K562 (cell line): ENCODE measurements at regions not wholly inside any gene's neighbourhood (a gene's known extent, or its start where the extent isn't known, plus 50 kb on each side); places are given as distances from the start of the nearest gene placed in this dataset.

Source experiments
- ATAC-seq: fragments of 200-7000 bp; cut with Tn5 transposase; 3 replicates; pipeline ENCODE4 v1.9.1; 2020; ENCODE audit warnings: moderate library complexity
- BruUV-seq: library from RNA; stranded (reverse); fragments of 400-500 nt; replicated peaks from 2 replicates; lab custom pipeline; 2021; lab: Mats Ljungman, UMichigan
- CTCF ChIA-PET: fragments of 300-600 bp; formaldehyde crosslinking; extraction: SDS; loops from one replicate; lab custom pipeline; 2021; ENCODE audit warnings: low intra/inter-chr PET ratio; lab: Yijun Ruan, JAX
- POLR2A ChIA-PET: fragments of 300-600, 350-650 bp; sonication (Branson Sonifier 250); formaldehyde crosslinking; extraction: SDS; loops from one replicate; lab custom pipeline; 2021; ENCODE audit warnings: antibody characterized with exemption, inconsistent platforms; lab: Yijun Ruan, JAX
- DNase-seq, 4 experiments: peaks; one replicate each; pipeline versions ENCODE4 v3.0.0 to v3.0.0-alpha.2; 2011 to 2018; ENCODE audit warnings: low spot score in 3 of 4, mixed read lengths in 3 of 4; ENCODE audit errors: extremely low read depth in 1 of 4
- FAIRE-seq: peaks from 2 replicates; lab custom pipeline; 2011; peaks lifted over from hg19 to GRCh38; lab: Jason Lieb, UNC
- H2AFZ ChIP-seq: 2 replicates; pipeline ENCODE4 v1.6.0; 2011; ENCODE audit warnings: low read depth, low read length, control low read depth, inconsistent platforms
- H3K27ac ChIP-seq: fragments of 200-600 bp; 3 replicates; pipeline ENCODE4 v1.8.0; 2011; ENCODE audit warnings: low read depth, mild to moderate bottlenecking, control low read depth, inconsistent platforms, low read length, moderate library complexity, mixed read lengths; ENCODE audit errors: extremely low read depth
- H3K27me3 ChIP-seq, 2 experiments: fragments of 300-600 bp in 1 of 2; 2 replicates in 1 of 2; 3 replicates in 1 of 2; pipeline versions ENCODE4 v1.6.0 to v1.8.0; 2011; ENCODE audit warnings: inconsistent platforms in 2 of 2, low read length in 2 of 2, mild to moderate bottlenecking in 1 of 2, mixed read lengths in 1 of 2, moderate library complexity in 1 of 2; ENCODE audit not compliant: control insufficient read depth in 2 of 2, insufficient read depth in 2 of 2
- H3K36me3 ChIP-seq: fragments of 300-600 bp; 3 replicates; pipeline ENCODE4 v1.8.0; 2011; ENCODE audit warnings: mild to moderate bottlenecking, low read length, inconsistent platforms; ENCODE audit not compliant: control insufficient read depth, insufficient read depth
- H3K4me1 ChIP-seq, 2 experiments: fragments of 200-600 bp in 1 of 2; replicated peaks in 1 of 2; 2 replicates in 1 of 2; 3 replicates in 1 of 2; pipeline versions ENCODE4 v1.5.1 to v1.8.0; 2011; ENCODE audit warnings: inconsistent platforms in 2 of 2, low read length in 2 of 2, mild to moderate bottlenecking in 1 of 2, mixed read lengths in 1 of 2, moderate library complexity in 1 of 2; ENCODE audit not compliant: control insufficient read depth in 2 of 2, insufficient read depth in 2 of 2
- H3K4me2 ChIP-seq: 2 replicates; pipeline ENCODE4 v1.6.1; 2011; ENCODE audit warnings: low read length, control low read depth, inconsistent platforms, mixed read lengths; ENCODE audit not compliant: insufficient read depth
- H3K4me3 ChIP-seq: fragments of 200-600 bp; sonication (generic), shearing (Covaris generic); 2 replicates; pipeline ENCODE4 v1.5.1; 2016; ENCODE audit warnings: control low read depth, inconsistent platforms
- H3K79me2 ChIP-seq: fragments of 200-600 bp; 3 replicates; pipeline ENCODE4 v1.8.0; 2011; ENCODE audit warnings: low read length, inconsistent platforms; ENCODE audit not compliant: control insufficient read depth, insufficient read depth
- H3K9ac ChIP-seq, 2 experiments: 2 replicates each; pipeline versions ENCODE4 v1.6.0 to v1.6.1; 2011; ENCODE audit warnings: low read depth in 2 of 2, low read length in 2 of 2, control low read depth in 1 of 2, inconsistent platforms in 1 of 2, mild to moderate bottlenecking in 1 of 2, mixed read lengths in 1 of 2; ENCODE audit not compliant: insufficient read depth in 1 of 2
- H3K9me1 ChIP-seq: one replicate; pipeline ENCODE4 v1.6.0; 2011; ENCODE audit warnings: inconsistent platforms, mild to moderate bottlenecking, low read length, moderate library complexity; ENCODE audit not compliant: control insufficient read depth, insufficient read depth
- H3K9me3 ChIP-seq: replicated peaks from 2 replicates; pipeline ENCODE4 v1.5.1; 2011; ENCODE audit warnings: low read depth, low read length, inconsistent platforms; ENCODE audit not compliant: control insufficient read depth, insufficient read depth
- H4K20me1 ChIP-seq: replicated peaks from 2 replicates; pipeline ENCODE4 v1.6.1; 2011; ENCODE audit warnings: low read length, inconsistent platforms, mixed read lengths; ENCODE audit not compliant: control insufficient read depth, insufficient read depth
- PBX2 ChIP-seq, 2 experiments: IDR thresholded peaks in 1 of 2; conservative IDR thresholded peaks in 1 of 2; 2 replicates each; pipeline ENCODE4 v1.6.1; 2016; ENCODE audit warnings: low read depth in 2 of 2, mild to moderate bottlenecking in 1 of 2, missing compliant biosample characterization in 1 of 2, missing genetic modification characterization in 1 of 2, moderate library complexity in 1 of 2
- ZNF224 ChIP-seq: sonication (generic); formaldehyde crosslinking; IDR thresholded peaks from 2 replicates; pipeline ENCODE4 v1.8.0; 2022; ENCODE audit warnings: mild to moderate bottlenecking, missing genetic modification reagents
- WGBS: fragments of 100-300 bp; shearing (Covaris generic); methylation state at CpG from one replicate; pipeline ENCODE4 v1.1.6; 2016; ENCODE audit warnings: low coverage, mixed read lengths; ENCODE audit not compliant: insufficient coverage; ENCODE audit errors: missing lambda C conversion rate; 5-methylcytosine and 5-hydroxymethylcytosine counted together
- in situ Hi-C: fragments of 300-500 bp; cut with MboI; formaldehyde crosslinking; loops from 4 replicates; pipeline ENCODE4 v1.15.0; 2018; ENCODE audit warnings: inconsistent platforms, mixed read lengths
- intact Hi-C: fragments of 100-400 bp; cut with micrococcal nuclease; formaldehyde crosslinking; loops from 2 replicates; pipeline ENCODE4 v1.14.2; 2022

- no peak for FAIRE-seq
- H3K9me3 ChIP-seq: no peaks in the 10 kb centered on the region
- DNase-seq: no peak
- H4K20me1 ChIP-seq: no peaks in the 10 kb centered on the region
- H3K27ac ChIP-seq: no peak overlapping the region
- no peak overlapping the region for H2AFZ ChIP-seq
- H3K4me2 ChIP-seq: no peak overlapping the region
- intact Hi-C loops (no loop called here), in situ Hi-C loops (no loop called here)
- TF ChIP-seq PBX2 (CRISPR knock-in tag; IDR thresholded peaks at IDR 0.05; ENCODE audit: low read depth) (no peak), PBX2 (tag; conservative IDR thresholded peaks at IDR 0.05; ENCODE audit: low read depth) (0 out of 2 replicates have a peak, but pooled peaks have one; percentile 17), ZNF224 (CRISPR knock-in tag) (no peak)
- H3K36me3 ChIP-seq: no peaks in the 10 kb centered on the region
- H3K9ac ChIP-seq: no peak overlapping the region
- no peaks in the 10 kb centered on the region for H3K79me2 ChIP-seq
- ChIA-PET CTCF (no interaction called here), POLR2A (interaction anchor here (0.6 to 1.4 kb wide), 2 partner anchors 13 to 43 kb away, joined by 3 to 4 read pairs; no protein-coding TSS in a partner anchor)
- H3K4me1 ChIP-seq: no peaks in the 10 kb centered on the region
- H3K27me3 ChIP-seq: no peaks in the 10 kb centered on the region
- H3K9me1 ChIP-seq: no peaks in the 10 kb centered on the region
- no peak overlapping the region for H3K4me3 ChIP-seq
- ATAC-seq: no peak
- BruUV-seq: no TSS peak
- 3% methylated on average over 4 of the region's 4 CpGs for WGBS
Observed at GRCh38 chr6:82088978-82089771, 158.4 kb downstream of the IBTK start.
